ENCODE measurements at regions not wholly inside any gene's neighbourhood (a gene's known extent, or its start where the extent isn't known, plus 50 kb on each side); places are given as distances from the start of the nearest gene placed in this dataset.

GRCh38 chr13:107324416-107325204 is 756.7 kb upstream of the ARGLU1 start:
- no peak for TF ChIP-seq CTCF (IDR thresholded peaks at IDR 0.05; ENCODE audit: poor library complexity)
- TF ChIP-seq EZH2 (IDR thresholded peaks at IDR 0.05; ENCODE audit: borderline replicate concordance): no peak

Data from hepatocyte (in vitro differentiated cells).